PC-3 (cell line): ENCODE measurements at regions not wholly inside any gene's neighbourhood (a gene's known extent, or its start where the extent isn't known, plus 50 kb on each side); places are given as distances from the start of the nearest gene placed in this dataset.

ENCODE experiments used
- EZH2 ChIP-seq: fragments of 300-600 bp; sonication (generic); IDR thresholded peaks from one replicate; pipeline ENCODE4 v1.6.1; 2017; ENCODE audit warnings: antibody characterized with exemption, mild to moderate bottlenecking, low read length; ENCODE audit not compliant: unreplicated experiment
- EZH2phosphoT487 ChIP-seq: fragments of 300-600 bp; sonication (generic); IDR thresholded peaks from 2 replicates; pipeline ENCODE4 v1.6.1; 2018; ENCODE audit warnings: mild to moderate bottlenecking, antibody characterized with exemption, low read length, borderline replicate concordance
- TF ChIP-seq, protein P1 (sequence below): fragments of 300-600 bp; sonication (generic); conservative IDR thresholded peaks from 2 replicates; pipeline ENCODE4 v1.5.1; 2017; ENCODE audit warnings: antibody characterized with exemption, low read depth, mild to moderate bottlenecking, low read length

DNA sequence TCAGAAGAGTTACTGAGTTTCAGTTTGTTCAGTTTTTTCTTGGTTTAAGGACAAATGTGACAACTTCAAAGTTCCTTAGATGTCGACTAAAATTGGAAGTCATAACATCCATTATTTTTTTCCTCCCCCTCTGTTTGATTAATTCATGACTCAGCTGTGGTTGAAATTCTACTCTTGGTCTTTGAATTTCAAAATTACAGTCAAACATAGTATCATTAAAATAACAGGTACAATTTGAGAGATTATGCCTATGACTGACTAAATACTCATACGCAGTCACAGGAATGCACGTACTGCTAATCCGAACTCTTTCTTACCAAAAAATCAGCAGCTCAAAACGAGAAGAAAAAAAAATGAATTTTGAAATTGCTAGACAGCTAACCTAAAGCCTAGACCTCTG, 1434.8 kb downstream of the RAPGEF2 start:
- TF ChIP-seq, protein P1, sequence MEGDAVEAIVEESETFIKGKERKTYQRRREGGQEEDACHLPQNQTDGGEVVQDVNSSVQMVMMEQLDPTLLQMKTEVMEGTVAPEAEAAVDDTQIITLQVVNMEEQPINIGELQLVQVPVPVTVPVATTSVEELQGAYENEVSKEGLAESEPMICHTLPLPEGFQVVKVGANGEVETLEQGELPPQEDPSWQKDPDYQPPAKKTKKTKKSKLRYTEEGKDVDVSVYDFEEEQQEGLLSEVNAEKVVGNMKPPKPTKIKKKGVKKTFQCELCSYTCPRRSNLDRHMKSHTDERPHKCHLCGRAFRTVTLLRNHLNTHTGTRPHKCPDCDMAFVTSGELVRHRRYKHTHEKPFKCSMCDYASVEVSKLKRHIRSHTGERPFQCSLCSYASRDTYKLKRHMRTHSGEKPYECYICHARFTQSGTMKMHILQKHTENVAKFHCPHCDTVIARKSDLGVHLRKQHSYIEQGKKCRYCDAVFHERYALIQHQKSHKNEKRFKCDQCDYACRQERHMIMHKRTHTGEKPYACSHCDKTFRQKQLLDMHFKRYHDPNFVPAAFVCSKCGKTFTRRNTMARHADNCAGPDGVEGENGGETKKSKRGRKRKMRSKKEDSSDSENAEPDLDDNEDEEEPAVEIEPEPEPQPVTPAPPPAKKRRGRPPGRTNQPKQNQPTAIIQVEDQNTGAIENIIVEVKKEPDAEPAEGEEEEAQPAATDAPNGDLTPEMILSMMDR = no peak
- TF ChIP-seq EZH2 (no peak), EZH2phosphoT487 (no peak)
